Mucosa of descending colon (tissue), 3 donors: ENCODE measurements at regions not wholly inside any gene's neighbourhood (a gene's known extent, or its start where the extent isn't known, plus 50 kb on each side); places are given as distances from the start of the nearest gene placed in this dataset.

ENCODE experiments used
- ATAC-seq: fragments of 200-7000 bp; cut with Tn5 transposase; one replicate; pipeline ENCODE4 v1.9.1; 2020; ENCODE audit warnings: mild to moderate bottlenecking, moderate library complexity
- DNase-seq, 3 donors: peaks; one replicate each; pipeline ENCODE4 v3.0.0-alpha.2; 2020
- H3K36me3 ChIP-seq: fragments of 200-600 bp; one replicate; pipeline ENCODE4 v1.8.0; 2021; ENCODE audit warnings: low read depth, mild to moderate bottlenecking
- H3K4me1 ChIP-seq: fragments of 200-600 bp; one replicate; pipeline ENCODE4 v1.8.0; 2021; ENCODE audit warnings: low read depth, mild to moderate bottlenecking
- H3K4me3 ChIP-seq: fragments of 200-600 bp; one replicate; pipeline ENCODE4 v1.8.0; 2021; ENCODE audit warnings: mild to moderate bottlenecking
- H3K9me3 ChIP-seq: fragments of 200-600 bp; one replicate; pipeline ENCODE4 v1.8.0; 2021; ENCODE audit warnings: mild to moderate bottlenecking
- CTCF ChIP-seq: fragments of 200-600 bp; IDR thresholded peaks from one replicate; pipeline ENCODE4 v1.8.0; 2022; ENCODE audit warnings: antibody characterized with exemption, mild to moderate bottlenecking
- intact Hi-C, 2 donors: fragments of 100-400 bp; cut with DNase I in 1 of 2; cut with micrococcal nuclease in 1 of 2; formaldehyde crosslinking; loops; one replicate each; pipeline versions ENCODE4 v1.11.0 to v1.11.1; 2022; cut with DNase I, micrococcal nuclease
- donor health status: DM: no; HTN: no; CAD: no; lungs with moderate emphysema.
- donor health status: DM: no; HTN: no; CAD: no.
- donor health status: DM: no; HTN: yes; CAD: no.

- DNase-seq (no peak), ATAC-seq (no peak)
- intact Hi-C loops, result no loop called here
- H3K9me3 ChIP-seq, result peaks cover 59% of the 10 kb centered on the region
- no peak overlapping the region for H3K4me3 ChIP-seq
- no peaks in the 10 kb centered on the region for H3K36me3 ChIP-seq
- no peak for TF ChIP-seq CTCF
- no peaks in the 10 kb centered on the region for H3K4me1 ChIP-seq
Observed at GRCh38 chr17:22443061-22443460, 750.7 kb downstream of the KCNJ18 start.

GRCh38 chr17:22453181-22453580, 760.9 kb downstream of the KCNJ18 start:
- DNase-seq, result no peak
- Histone ChIP-seq H3K9me3 (peaks cover 44% of the 10 kb centered on the region), H3K36me3 (no peaks in the 10 kb centered on the region), H3K4me1 (no peaks in the 10 kb centered on the region), H3K4me3 (no peak overlapping the region)
- intact Hi-C loops, result no loop called here
- no peak for TF ChIP-seq CTCF
- no peak for ATAC-seq

- intact Hi-C loops, result no loop called here
- TF ChIP-seq CTCF, result no peak
- H3K4me1 ChIP-seq, result no peaks in the 10 kb centered on the region
- no peak overlapping the region for H3K4me3 ChIP-seq
- no peak for DNase-seq
- no peaks in the 10 kb centered on the region for H3K36me3 ChIP-seq
- H3K9me3 ChIP-seq, result peaks cover 50% of the 10 kb centered on the region
- ATAC-seq, result peak; percentile 29
Observed at GRCh38 chr17:22454070-22454999, 762.0 kb downstream of the KCNJ18 start.

- H3K4me3 ChIP-seq, result no peak overlapping the region
- ATAC-seq, result no peak
Observed at GRCh38 chr17:22459331-22459952, 767.1 kb downstream of the KCNJ18 start.

GRCh38 chr17:22459953-22460350, 767.6 kb downstream of the KCNJ18 start:
- H3K9me3 ChIP-seq, result peaks cover 53% of the 10 kb centered on the region
- intact Hi-C loops, result no loop called here
- ATAC-seq (no peak), DNase-seq (no peak)
- no peaks in the 10 kb centered on the region for H3K36me3 ChIP-seq
- no peak for TF ChIP-seq CTCF
- H3K4me3 ChIP-seq, result no peak overlapping the region
- no peaks in the 10 kb centered on the region for H3K4me1 ChIP-seq

More at GRCh38 chr17:22459331-22459952, 767.1 kb downstream of the KCNJ18 start:
- H3K4me1 ChIP-seq, result no peaks in the 10 kb centered on the region
- H3K36me3 ChIP-seq, result no peaks in the 10 kb centered on the region
- TF ChIP-seq CTCF, result no peak
- intact Hi-C loops, result no loop called here
- no peak for DNase-seq
- H3K9me3 ChIP-seq, result peaks cover 55% of the 10 kb centered on the region
